B cell (primary cell): ENCODE measurements at regions not wholly inside any gene's neighbourhood (a gene's known extent, or its start where the extent isn't known, plus 50 kb on each side); places are given as distances from the start of the nearest gene placed in this dataset.
A peak's percentile ranks its signal among the peaks of the same experiment; 100 is the strongest.
"Not testable (repeated sequence)": the region's sequence is repeated elsewhere in the genome, so short reads cannot be mapped to it uniquely, and the experiment has no call there.

ENCODE experiments used
- ATAC-seq: fragments of 200-7000 bp; cut with Tn5 transposase; one replicate; pipeline ENCODE4 v1.10.0; 2021; ENCODE audit warnings: low read depth, mild to moderate bottlenecking, moderate number of reproducible peaks, moderate library complexity
- CTCF ChIA-PET: fragments of 350-600 bp; sonication (Branson Sonifier 250); formaldehyde crosslinking; loops from one replicate; lab custom pipeline; 2021; ENCODE audit warnings: antibody characterized with exemption, inconsistent platforms; lab: Charles Lee
- POLR2A ChIA-PET: fragments of 350-600 bp; sonication (Branson Sonifier 250); formaldehyde crosslinking; loops from one replicate; lab custom pipeline; 2021; ENCODE audit warnings: antibody characterized with exemption; lab: Charles Lee
- DNase-seq: peaks from one replicate; pipeline ENCODE4 v3.0.0; 2013
- H2AFZ ChIP-seq: 2 replicates; pipeline ENCODE4 v1.6.1; 2012; ENCODE audit warnings: mild to moderate bottlenecking, low read depth, low read length; ENCODE audit not compliant: insufficient read depth, poor library complexity, severe bottlenecking
- H3K27ac ChIP-seq, 2 donors: 1 replicate in 1 of 2; 2 replicates in 1 of 2; pipeline ENCODE4 v1.5.1; 2012 to 2013; ENCODE audit warnings: low read length in 2 of 2, mild to moderate bottlenecking in 2 of 2, moderate library complexity in 1 of 2
- H3K27me3 ChIP-seq, 4 experiments: fragments of 200-600 bp in 1 of 4; sonication (generic) in 1 of 4; replicated peaks in 1 of 4; 1 replicate in 2 of 4; 2 replicates in 2 of 4; pipeline versions ENCODE4 v1.6.1 to v1.7.0; 2013 to 2016; ENCODE audit warnings: low read length in 3 of 4, mild to moderate bottlenecking in 2 of 4, mixed read lengths in 1 of 4, moderate library complexity in 1 of 4; ENCODE audit not compliant: insufficient read depth in 4 of 4, control insufficient read depth in 3 of 4; ENCODE audit errors: control extremely low read depth in 1 of 4
- H3K36me3 ChIP-seq, 2 experiments: replicated peaks in 1 of 2; 1 replicate in 1 of 2; 2 replicates in 1 of 2; pipeline versions ENCODE4 v1.6.1 to v1.7.1; 2013; ENCODE audit warnings: low read length in 1 of 2; ENCODE audit not compliant: insufficient read depth in 2 of 2, control insufficient read depth in 1 of 2; ENCODE audit errors: control extremely low read depth in 1 of 2, extremely low read depth in 1 of 2
- H3K4me1 ChIP-seq, 2 donors: fragments of 200-600 bp in 1 of 2; sonication (generic) in 1 of 2; 1 replicate in 1 of 2; 2 replicates in 1 of 2; pipeline versions ENCODE4 v1.5.1 to v1.6.1; 2013 to 2017; ENCODE audit warnings: low read length in 2 of 2; ENCODE audit not compliant: control insufficient read depth in 2 of 2, insufficient read depth in 2 of 2
- H3K4me2 ChIP-seq: replicated peaks from 2 replicates; pipeline ENCODE3; 2012; ENCODE audit warnings: mild to moderate bottlenecking, low read depth, low read length; ENCODE audit not compliant: poor library complexity, severe bottlenecking
- H3K4me3 ChIP-seq, 5 experiments: fragments of 200-600 bp in 1 of 5; sonication (generic) in 1 of 5; 1 replicate in 3 of 5; 2 replicates in 2 of 5; pipeline versions ENCODE4 v1.5.1 to v1.7.0; 2011 to 2016; ENCODE audit warnings: low read length in 4 of 5, mild to moderate bottlenecking in 4 of 5, low read depth in 2 of 5, control low read depth in 1 of 5, moderate library complexity in 1 of 5; ENCODE audit not compliant: insufficient read depth in 1 of 5; ENCODE audit errors: control extremely low read depth in 1 of 5, extremely low read depth in 1 of 5
- H3K79me2 ChIP-seq: fragments of 200-600 bp; sonication (generic); one replicate; pipeline ENCODE4 v1.6.0; 2016; ENCODE audit warnings: low read length; ENCODE audit not compliant: control insufficient read depth, insufficient read depth
- H3K9ac ChIP-seq: fragments of 200-600 bp; sonication (generic); 2 replicates; pipeline ENCODE4 v1.6.1; 2017; ENCODE audit warnings: mild to moderate bottlenecking, low read length, moderate library complexity
- H3K9me3 ChIP-seq, 3 donors: one replicate each; pipeline versions ENCODE4 v1.6.1 to v1.7.1; 2013; ENCODE audit warnings: low read length in 2 of 3; ENCODE audit not compliant: control insufficient read depth in 2 of 3, insufficient read depth in 1 of 3; ENCODE audit errors: control extremely low read depth in 1 of 3
- H4K20me1 ChIP-seq: 2 replicates; pipeline ENCODE4 v1.6.0; 2012; ENCODE audit warnings: mild to moderate bottlenecking, low read length; ENCODE audit not compliant: insufficient read depth, control insufficient read depth, poor library complexity, severe bottlenecking
- H3K27ac Mint-ChIP-seq: one replicate; pipeline ENCODE4 v1.8.0; 2021; ENCODE audit warnings: mixed read lengths
- H3K27me3 Mint-ChIP-seq: one replicate; pipeline ENCODE4 v1.8.0; 2021; ENCODE audit warnings: mixed read lengths
- H3K4me1 Mint-ChIP-seq: one replicate; pipeline ENCODE4 v1.8.0; 2021; ENCODE audit warnings: mixed read lengths
- H3K4me3 Mint-ChIP-seq: one replicate; pipeline ENCODE4 v1.8.0; 2021; ENCODE audit warnings: mixed read lengths
- H3K9me3 Mint-ChIP-seq: one replicate; pipeline ENCODE4 v1.8.0; 2022; ENCODE audit warnings: mixed read lengths; ENCODE audit not compliant: insufficient read depth
- EZH2 ChIP-seq: IDR thresholded peaks from 2 replicates; pipeline ENCODE4 v1.6.1; 2012; ENCODE audit warnings: borderline replicate concordance, low read depth, mild to moderate bottlenecking, moderate library complexity, low read length; ENCODE audit not compliant: insufficient read depth, poor library complexity, severe bottlenecking
- WGBS: methylation state at CpG from one replicate; pipeline ENCODE4 v1.1.5; 2013; ENCODE audit warnings: missing lambda C conversion rate; ENCODE audit not compliant: insufficient coverage; 5-methylcytosine and 5-hydroxymethylcytosine counted together
- intact Hi-C: fragments of 100-400 bp; cut with micrococcal nuclease; formaldehyde crosslinking; loops from one replicate; pipeline ENCODE4 v1.10.0; 2022
- TF ChIP-seq, protein P1 (sequence below): fragments of 200-600 bp; IDR thresholded peaks from one replicate; pipeline ENCODE4 v1.8.0; 2022; ENCODE audit warnings: antibody characterized with exemption, mild to moderate bottlenecking

DNA sequence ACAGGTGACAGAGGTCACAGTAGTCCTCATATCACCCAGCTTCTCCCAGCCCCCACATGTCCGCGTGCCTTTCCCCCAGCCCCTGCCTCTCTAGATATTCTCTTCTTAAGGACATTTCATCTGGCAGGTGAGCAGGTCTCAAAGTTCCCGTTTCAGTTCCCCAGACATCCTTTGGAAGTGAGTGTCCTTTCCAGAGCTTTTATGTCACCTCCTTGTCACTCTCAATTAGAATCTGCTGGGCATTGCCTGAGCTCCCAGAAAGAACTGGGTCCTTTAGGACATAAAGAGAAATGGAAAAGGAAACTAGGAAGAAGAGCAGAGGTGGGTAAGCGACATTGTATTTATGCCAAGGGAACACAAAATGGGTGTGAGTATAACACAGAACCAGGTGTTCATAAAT, 66.9 kb upstream of the CEP85L start:
- Histone ChIP-seq H3K4me1 (peaks cover 46 to 47% of the 10 kb centered on the region in 2 donors), H3K4me3 (no peak overlapping the region), H3K9ac (no peak overlapping the region), H3K27ac (no peak overlapping the region), H3K9me3 (no peaks in the 10 kb centered on the region), H3K27me3 (no peaks in the 10 kb centered on the region), H3K4me2 (peak overlapping the region; percentile 60), H3K36me3 (no peaks in the 10 kb centered on the region), H3K79me2 (no peaks in the 10 kb centered on the region), H4K20me1 (no peaks in the 10 kb centered on the region), H2AFZ (peak overlapping the region; percentile 71)
- Mint-ChIP-seq H3K4me1 (peaks cover 58% of the 10 kb centered on the region), H3K9me3 (no peaks in the 10 kb centered on the region), H3K27me3 (no peaks in the 10 kb centered on the region), H3K27ac (peak overlapping the region; percentile 89), H3K4me3 (no peak overlapping the region)
- no peak for DNase-seq
- ChIA-PET POLR2A (interaction anchor here (0.6 to 4.1 kb wide), 2 partner anchors 8 to 33 kb away, joined by 3 to 17 read pairs; no protein-coding TSS in a partner anchor), CTCF (interaction anchor here (1.4 kb wide), 1 partner anchor 12 kb away, joined by 4 read pairs; no protein-coding TSS in a partner anchor)
- WGBS, result 100% methylated on average over 4 of the region's 4 CpGs
- intact Hi-C loops, result loop anchor here (2.0 kb wide), 1 partner anchor 67 kb away; the partner anchor contains the start of gene CEP85L
- no peak for ATAC-seq
- TF ChIP-seq, protein P1, sequence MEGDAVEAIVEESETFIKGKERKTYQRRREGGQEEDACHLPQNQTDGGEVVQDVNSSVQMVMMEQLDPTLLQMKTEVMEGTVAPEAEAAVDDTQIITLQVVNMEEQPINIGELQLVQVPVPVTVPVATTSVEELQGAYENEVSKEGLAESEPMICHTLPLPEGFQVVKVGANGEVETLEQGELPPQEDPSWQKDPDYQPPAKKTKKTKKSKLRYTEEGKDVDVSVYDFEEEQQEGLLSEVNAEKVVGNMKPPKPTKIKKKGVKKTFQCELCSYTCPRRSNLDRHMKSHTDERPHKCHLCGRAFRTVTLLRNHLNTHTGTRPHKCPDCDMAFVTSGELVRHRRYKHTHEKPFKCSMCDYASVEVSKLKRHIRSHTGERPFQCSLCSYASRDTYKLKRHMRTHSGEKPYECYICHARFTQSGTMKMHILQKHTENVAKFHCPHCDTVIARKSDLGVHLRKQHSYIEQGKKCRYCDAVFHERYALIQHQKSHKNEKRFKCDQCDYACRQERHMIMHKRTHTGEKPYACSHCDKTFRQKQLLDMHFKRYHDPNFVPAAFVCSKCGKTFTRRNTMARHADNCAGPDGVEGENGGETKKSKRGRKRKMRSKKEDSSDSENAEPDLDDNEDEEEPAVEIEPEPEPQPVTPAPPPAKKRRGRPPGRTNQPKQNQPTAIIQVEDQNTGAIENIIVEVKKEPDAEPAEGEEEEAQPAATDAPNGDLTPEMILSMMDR, result no peak
- no peak for TF ChIP-seq EZH2

DNA sequence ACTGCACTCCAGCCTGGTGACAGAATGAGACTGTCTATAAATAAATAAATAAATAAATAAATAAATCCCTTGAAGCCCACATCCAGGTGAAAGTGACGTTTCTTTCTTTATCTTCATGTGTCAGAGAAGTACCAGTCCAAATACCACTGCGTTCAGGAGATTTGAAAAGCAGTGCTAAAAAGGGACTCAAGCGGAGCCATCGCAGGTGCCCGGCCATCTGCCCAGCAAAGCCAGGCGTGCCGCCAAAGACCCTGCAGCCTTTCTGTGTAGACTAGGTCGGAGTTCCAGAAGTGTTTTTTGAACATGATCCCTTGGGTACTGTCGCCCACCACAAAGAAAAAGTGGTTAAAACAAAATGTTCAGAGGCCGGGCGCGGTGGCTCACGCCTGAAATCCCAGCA, 65.7 kb upstream of the CEP85L start:
- no peaks in the 10 kb centered on the region for H3K27me3 Mint-ChIP-seq
- no peak overlapping the region for H3K4me3 ChIP-seq
- H3K27ac Mint-ChIP-seq, result no peak overlapping the region
- H3K4me2 ChIP-seq, result no peak overlapping the region
- no peaks in the 10 kb centered on the region for H3K36me3 ChIP-seq
- H3K9ac ChIP-seq, result no peak overlapping the region
- H2AFZ ChIP-seq, result no peak overlapping the region
- peaks cover 52% of the 10 kb centered on the region for H3K4me1 Mint-ChIP-seq
- WGBS, result 99% methylated on average over 9 of the region's 13 CpGs
- no peaks in the 10 kb centered on the region for H3K9me3 ChIP-seq
- H3K27me3 ChIP-seq, result no peaks in the 10 kb centered on the region
- peaks cover 40 to 41% of the 10 kb centered on the region in 2 donors for H3K4me1 ChIP-seq
- intact Hi-C loops, result no loop called here
- H3K4me3 Mint-ChIP-seq, result no peak overlapping the region
- no peak for ATAC-seq
- TF ChIP-seq EZH2, result no peak
- TF ChIP-seq, protein P1, result no peak
- H4K20me1 ChIP-seq, result no peaks in the 10 kb centered on the region
- H3K9me3 Mint-ChIP-seq, result no peaks in the 10 kb centered on the region
- DNase-seq, result no peak
- POLR2A ChIA-PET, result no interaction called here
- H3K79me2 ChIP-seq, result no peaks in the 10 kb centered on the region
- CTCF ChIA-PET, result no interaction called here
- H3K27ac ChIP-seq, result no peak overlapping the region

DNA sequence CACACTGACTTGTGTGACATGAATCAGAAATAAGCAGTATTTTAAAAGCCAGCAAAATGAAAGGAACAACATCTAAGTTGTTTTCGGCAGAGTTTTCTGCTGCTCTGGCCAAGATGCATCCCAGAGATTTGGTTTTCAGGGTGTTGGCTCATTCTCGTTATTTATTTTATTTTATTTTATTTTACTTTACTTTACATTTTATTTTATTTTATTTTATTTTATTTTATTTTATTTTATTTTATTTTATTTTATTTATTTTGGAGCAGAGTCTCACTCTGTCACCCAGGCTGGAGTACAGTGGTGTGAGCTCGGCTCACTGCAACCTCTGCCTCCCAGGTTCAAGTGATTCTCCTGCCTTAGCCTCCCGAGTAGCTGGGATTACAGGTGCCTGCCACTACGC, 64.5 kb upstream of the CEP85L start:
- H2AFZ ChIP-seq, intact Hi-C loops, H3K36me3 ChIP-seq, H3K9me3 ChIP-seq, POLR2A ChIA-PET, H3K27me3 ChIP-seq, ATAC-seq, H3K9ac ChIP-seq, H3K4me3 Mint-ChIP-seq, H3K27me3 Mint-ChIP-seq, H3K4me2 ChIP-seq, H3K9me3 Mint-ChIP-seq, H3K79me2 ChIP-seq, H4K20me1 ChIP-seq, DNase-seq, H3K27ac Mint-ChIP-seq, H3K4me3 ChIP-seq, H3K27ac ChIP-seq: not testable (repeated sequence)
- H3K4me1 ChIP-seq, result peaks cover 39 to 41% of the 10 kb centered on the region in 2 donors
- 100% methylated on average over 2 of the region's 5 CpGs for WGBS
- CTCF ChIA-PET, result interaction anchor here (2.1 kb wide), 1 partner anchor 18 kb away, joined by 5 read pairs; no protein-coding TSS in a partner anchor
- H3K4me1 Mint-ChIP-seq, result peaks cover 48% of the 10 kb centered on the region
